22Rv1 (cell line): ENCODE measurements at regions not wholly inside any gene's neighbourhood (a gene's known extent, or its start where the extent isn't known, plus 50 kb on each side); places are given as distances from the start of the nearest gene placed in this dataset.

Experiments
- H3K27ac ChIP-seq: fragments of 450-650 bp; 2 replicates; pipeline ENCODE4 v1.5.1; 2017
- ZFX ChIP-seq: fragments of 450-650 bp; IDR thresholded peaks from 2 replicates; pipeline ENCODE4 v1.6.1; 2017; ENCODE audit warnings: antibody characterized with exemption, borderline replicate concordance
- TF ChIP-seq, protein P1 (sequence below): fragments of 450-650 bp; IDR thresholded peaks from 2 replicates; pipeline ENCODE4 v1.5.1; 2017; ENCODE audit warnings: mild to moderate bottlenecking

DNA sequence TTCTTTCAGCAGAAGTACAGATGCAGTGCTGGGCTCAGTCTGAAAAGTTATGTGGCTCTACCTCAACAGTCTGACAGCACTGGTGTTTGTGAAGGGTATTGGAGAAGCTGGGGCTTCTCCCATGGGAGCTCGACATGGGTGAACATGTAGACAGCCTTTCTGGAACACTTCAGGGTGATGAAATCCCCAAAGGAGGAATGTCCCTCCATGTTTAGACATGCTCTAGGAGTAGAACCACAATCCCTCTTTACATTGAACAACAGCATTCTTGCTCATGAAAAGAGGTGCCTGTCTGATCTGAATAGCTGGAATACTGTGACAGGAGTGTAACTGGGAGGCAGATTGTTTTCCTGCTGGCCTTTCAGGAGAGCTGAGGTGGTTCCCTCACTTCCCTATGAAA lies 53.8 kb upstream of the NAP1L2 start:
- no peak overlapping the region for H3K27ac ChIP-seq
- no peak for TF ChIP-seq ZFX
- TF ChIP-seq, protein P1, sequence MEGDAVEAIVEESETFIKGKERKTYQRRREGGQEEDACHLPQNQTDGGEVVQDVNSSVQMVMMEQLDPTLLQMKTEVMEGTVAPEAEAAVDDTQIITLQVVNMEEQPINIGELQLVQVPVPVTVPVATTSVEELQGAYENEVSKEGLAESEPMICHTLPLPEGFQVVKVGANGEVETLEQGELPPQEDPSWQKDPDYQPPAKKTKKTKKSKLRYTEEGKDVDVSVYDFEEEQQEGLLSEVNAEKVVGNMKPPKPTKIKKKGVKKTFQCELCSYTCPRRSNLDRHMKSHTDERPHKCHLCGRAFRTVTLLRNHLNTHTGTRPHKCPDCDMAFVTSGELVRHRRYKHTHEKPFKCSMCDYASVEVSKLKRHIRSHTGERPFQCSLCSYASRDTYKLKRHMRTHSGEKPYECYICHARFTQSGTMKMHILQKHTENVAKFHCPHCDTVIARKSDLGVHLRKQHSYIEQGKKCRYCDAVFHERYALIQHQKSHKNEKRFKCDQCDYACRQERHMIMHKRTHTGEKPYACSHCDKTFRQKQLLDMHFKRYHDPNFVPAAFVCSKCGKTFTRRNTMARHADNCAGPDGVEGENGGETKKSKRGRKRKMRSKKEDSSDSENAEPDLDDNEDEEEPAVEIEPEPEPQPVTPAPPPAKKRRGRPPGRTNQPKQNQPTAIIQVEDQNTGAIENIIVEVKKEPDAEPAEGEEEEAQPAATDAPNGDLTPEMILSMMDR = no peak

DNA sequence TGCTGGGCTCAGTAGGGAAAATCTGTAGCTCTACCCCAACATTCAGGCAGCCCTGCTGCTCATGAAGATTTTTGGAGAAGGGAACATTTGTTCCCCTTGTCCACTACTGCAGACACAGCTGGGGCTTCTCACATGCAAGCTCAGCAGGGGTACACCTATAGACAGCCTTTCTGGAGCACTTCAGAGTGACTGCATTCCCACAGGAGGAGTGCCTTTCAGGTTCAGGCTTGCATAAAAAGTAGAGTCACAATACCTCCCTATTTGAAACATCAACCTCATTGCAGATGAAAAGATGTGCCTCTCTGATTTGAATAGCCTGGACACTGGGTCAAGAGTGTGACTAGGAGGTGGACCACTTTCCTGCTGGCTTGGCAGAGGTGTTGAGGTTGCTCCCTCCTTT lies 53.3 kb upstream of the NAP1L2 start:
- no peak overlapping the region for H3K27ac ChIP-seq
- TF ChIP-seq ZFX = no peak
- TF ChIP-seq, protein P1 = no peak

DNA sequence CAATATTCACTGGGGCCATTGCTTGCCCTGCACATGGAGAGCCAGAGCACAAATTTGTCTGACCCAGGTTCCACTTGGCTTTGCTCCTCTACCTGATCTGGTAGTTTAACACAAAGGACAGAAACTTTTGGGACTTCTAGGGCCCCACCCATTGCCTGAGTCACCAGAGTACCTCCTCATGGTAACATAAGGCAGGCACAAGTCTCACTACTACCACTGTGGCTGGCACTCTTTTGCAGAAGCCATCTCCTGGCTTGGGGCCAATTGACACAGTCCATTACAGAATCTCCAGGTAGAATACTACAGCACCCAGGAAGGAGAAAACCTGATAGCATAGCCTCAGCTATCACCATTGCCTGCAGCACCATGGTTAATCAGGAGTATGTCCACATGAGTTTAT lies 52.6 kb upstream of the NAP1L2 start:
- no peak overlapping the region for H3K27ac ChIP-seq
- no peak for TF ChIP-seq ZFX
- TF ChIP-seq, protein P1 = no peak

DNA sequence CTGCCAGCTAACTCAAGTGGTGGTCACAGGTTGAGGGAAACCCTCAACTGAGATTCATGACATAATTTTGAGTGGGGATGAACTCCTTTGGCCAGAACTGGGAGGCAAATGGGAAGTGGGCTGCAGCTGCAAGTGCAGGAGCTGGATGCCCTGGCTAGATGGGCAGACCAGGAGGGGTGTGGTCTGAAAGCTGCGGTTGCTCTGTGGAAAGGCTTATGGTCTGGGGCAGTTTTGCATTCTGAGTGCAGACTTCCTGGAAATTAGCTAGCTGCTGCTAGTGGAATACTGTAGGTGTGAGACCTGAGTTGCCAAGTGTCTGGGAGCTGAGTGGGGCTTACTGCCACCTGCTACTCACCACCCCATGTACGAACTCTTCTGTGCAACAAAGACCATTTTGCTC lies 52.1 kb upstream of the NAP1L2 start:
- no peak for TF ChIP-seq ZFX
- TF ChIP-seq, protein P1 = no peak
- no peak overlapping the region for H3K27ac ChIP-seq
